Nephron progenitor cell (in vitro differentiated cells): ENCODE measurements at regions not wholly inside any gene's neighbourhood (a gene's known extent, or its start where the extent isn't known, plus 50 kb on each side); places are given as distances from the start of the nearest gene placed in this dataset.

Source experiments
- DNase-seq: peaks from one replicate; pipeline ENCODE4 v3.0.0; 2021
- H3K27ac Mint-ChIP-seq: 2 replicates; pipeline ENCODE4 v1.8.0; 2021; ENCODE audit warnings: mild to moderate bottlenecking, moderate library complexity, mixed read lengths
- H3K27me3 Mint-ChIP-seq: 2 replicates; pipeline ENCODE4 v1.8.0; 2021; ENCODE audit warnings: mild to moderate bottlenecking, low read depth, mixed read lengths; ENCODE audit not compliant: poor library complexity
- H3K36me3 Mint-ChIP-seq: 2 replicates; pipeline ENCODE4 v1.8.0; 2021; ENCODE audit warnings: low read depth, mixed read lengths
- H3K4me1 Mint-ChIP-seq: 2 replicates; pipeline ENCODE4 v1.8.0; 2021; ENCODE audit warnings: mixed read lengths
- H3K4me3 Mint-ChIP-seq: 2 replicates; pipeline ENCODE4 v1.8.0; 2021; ENCODE audit warnings: mild to moderate bottlenecking, moderate library complexity, mixed read lengths
- H3K9me3 Mint-ChIP-seq: 2 replicates; pipeline ENCODE4 v1.8.0; 2021; ENCODE audit warnings: mild to moderate bottlenecking, moderate library complexity, mixed read lengths
- TF ChIP-seq, protein P1 (sequence below): fragments of 200-600 bp; sonication (generic); IDR thresholded peaks from 2 replicates; pipeline ENCODE4 v1.5.0; 2021; ENCODE audit warnings: antibody characterized with exemption

DNA sequence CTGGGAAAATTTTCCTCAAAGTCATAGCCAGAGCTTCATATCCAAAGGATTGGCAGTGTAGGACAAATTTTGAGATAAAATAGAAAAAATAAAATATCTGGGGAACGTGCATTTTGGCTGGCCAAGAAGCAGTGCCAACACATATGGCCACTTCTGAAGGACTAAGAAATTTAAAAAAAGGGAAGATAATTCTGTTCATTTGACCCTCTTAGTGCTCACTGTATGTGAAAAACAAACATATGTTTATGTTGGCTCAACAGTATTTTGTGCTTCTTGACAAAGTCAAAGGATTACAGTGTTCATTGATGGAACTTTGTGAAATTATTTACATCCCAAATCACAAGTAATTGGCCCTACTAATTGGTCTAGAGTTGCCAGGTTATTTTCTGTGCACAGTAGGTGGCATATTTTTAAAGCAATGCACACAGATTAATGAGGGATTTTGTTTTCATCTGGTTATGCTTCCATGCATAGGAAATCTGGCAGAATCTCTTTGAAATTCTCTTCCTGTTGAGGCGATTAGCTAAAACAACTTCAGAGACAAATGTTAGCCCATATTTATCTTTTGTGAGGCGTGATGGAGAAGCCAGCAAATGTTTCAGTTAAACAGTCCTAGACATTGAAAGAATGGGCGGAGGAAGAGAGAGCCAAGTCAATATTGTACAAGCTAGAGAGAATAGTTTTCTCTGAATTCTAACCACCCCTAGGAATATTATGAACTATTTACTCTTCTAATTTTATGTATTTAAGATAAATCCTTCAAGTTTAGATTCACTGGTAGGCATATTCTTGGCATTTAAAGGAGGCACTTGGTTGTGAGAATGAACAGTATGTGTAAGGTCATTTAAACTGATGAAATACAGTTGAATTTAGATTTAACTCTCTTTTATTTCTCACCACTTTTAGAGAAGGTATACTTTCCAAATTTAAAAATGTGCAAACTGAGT is 237.7 kb upstream of the MBL2 start:
- TF ChIP-seq, protein P1, sequence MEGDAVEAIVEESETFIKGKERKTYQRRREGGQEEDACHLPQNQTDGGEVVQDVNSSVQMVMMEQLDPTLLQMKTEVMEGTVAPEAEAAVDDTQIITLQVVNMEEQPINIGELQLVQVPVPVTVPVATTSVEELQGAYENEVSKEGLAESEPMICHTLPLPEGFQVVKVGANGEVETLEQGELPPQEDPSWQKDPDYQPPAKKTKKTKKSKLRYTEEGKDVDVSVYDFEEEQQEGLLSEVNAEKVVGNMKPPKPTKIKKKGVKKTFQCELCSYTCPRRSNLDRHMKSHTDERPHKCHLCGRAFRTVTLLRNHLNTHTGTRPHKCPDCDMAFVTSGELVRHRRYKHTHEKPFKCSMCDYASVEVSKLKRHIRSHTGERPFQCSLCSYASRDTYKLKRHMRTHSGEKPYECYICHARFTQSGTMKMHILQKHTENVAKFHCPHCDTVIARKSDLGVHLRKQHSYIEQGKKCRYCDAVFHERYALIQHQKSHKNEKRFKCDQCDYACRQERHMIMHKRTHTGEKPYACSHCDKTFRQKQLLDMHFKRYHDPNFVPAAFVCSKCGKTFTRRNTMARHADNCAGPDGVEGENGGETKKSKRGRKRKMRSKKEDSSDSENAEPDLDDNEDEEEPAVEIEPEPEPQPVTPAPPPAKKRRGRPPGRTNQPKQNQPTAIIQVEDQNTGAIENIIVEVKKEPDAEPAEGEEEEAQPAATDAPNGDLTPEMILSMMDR, result no peak
- H3K27ac Mint-ChIP-seq, result peak overlapping the region; percentile 25

DNA sequence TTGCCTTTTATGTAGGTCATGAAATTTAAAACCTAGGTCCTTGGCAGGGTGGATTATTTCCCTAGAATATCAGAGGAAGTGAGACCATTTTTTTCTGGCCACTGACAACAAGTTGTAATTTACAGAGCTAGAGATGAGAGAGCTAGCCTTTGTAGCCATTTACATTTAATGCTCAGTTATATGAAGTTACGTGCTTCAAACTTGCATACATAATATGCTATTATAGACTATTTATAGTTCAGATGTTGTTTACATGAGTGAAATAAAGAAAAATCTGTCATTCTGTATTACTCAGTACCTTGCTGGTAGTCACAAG is 234.9 kb upstream of the MBL2 start:
- no peak overlapping the region for H3K4me3 Mint-ChIP-seq
- peak overlapping the region; percentile 93 for H3K27ac Mint-ChIP-seq
- H3K9me3 Mint-ChIP-seq, result peaks cover 12% of the 10 kb centered on the region
- peaks cover 3% of the 10 kb centered on the region for H3K27me3 Mint-ChIP-seq
- peaks cover 59% of the 10 kb centered on the region for H3K4me1 Mint-ChIP-seq
- no peak for DNase-seq
- H3K36me3 Mint-ChIP-seq, result peaks cover 39% of the 10 kb centered on the region
- TF ChIP-seq, protein P1, result no peak

More for the DNA sequence above, 237.7 kb upstream of the MBL2 start:
- peaks cover 41% of the 10 kb centered on the region for H3K4me1 Mint-ChIP-seq
- DNase-seq, result no peak
- peaks cover 3% of the 10 kb centered on the region for H3K27me3 Mint-ChIP-seq
- H3K36me3 Mint-ChIP-seq, result peaks cover 47% of the 10 kb centered on the region
- H3K4me3 Mint-ChIP-seq, result no peak overlapping the region
- peaks cover 12% of the 10 kb centered on the region for H3K9me3 Mint-ChIP-seq

DNA sequence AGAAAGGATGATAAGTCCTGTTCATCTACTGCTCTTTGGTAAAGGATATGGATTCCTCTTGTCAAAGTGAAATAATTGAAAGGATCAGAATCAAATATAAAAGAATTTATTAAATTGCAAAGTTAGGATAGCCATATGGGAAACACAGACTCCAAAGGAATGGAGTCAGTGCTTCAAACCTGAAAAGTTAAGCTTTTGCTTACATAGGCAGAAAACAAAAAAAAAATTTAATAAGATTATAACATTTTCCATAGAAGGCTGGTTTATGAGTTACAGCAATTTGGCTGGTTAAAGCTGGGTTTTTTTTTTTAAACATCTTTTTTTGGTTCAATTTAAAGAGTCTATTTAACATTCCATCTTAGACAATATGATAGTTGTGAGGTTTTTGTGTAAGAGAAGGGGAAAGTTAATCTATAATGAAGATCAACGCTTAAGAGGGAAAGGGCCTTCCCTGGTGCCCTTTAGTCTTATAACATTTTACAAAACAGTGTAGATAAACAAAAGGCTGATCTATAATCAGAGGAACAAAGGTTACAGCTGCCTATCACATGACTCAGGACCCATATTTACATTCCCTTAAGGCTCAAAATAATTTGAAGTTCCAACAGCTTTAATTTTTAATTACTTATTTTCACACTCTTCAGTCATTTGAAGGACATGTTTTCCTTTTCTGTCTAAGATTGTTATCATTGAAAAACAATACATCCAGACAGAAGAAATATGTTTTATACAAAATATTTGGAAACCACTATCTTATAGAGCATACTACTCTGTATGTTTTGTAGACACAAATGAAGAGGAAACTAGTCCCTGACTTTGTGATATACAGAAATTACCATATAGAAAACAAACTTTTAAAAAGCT is 234.3 kb upstream of the MBL2 start:
- Mint-ChIP-seq H3K9me3 (peaks cover 12% of the 10 kb centered on the region), H3K4me3 (no peak overlapping the region), H3K4me1 (peaks cover 59% of the 10 kb centered on the region), H3K36me3 (peaks cover 35% of the 10 kb centered on the region), H3K27ac (peak overlapping the region; percentile 93), H3K27me3 (peaks cover 3% of the 10 kb centered on the region)
- no peak for DNase-seq
- TF ChIP-seq, protein P1, result no peak

DNA sequence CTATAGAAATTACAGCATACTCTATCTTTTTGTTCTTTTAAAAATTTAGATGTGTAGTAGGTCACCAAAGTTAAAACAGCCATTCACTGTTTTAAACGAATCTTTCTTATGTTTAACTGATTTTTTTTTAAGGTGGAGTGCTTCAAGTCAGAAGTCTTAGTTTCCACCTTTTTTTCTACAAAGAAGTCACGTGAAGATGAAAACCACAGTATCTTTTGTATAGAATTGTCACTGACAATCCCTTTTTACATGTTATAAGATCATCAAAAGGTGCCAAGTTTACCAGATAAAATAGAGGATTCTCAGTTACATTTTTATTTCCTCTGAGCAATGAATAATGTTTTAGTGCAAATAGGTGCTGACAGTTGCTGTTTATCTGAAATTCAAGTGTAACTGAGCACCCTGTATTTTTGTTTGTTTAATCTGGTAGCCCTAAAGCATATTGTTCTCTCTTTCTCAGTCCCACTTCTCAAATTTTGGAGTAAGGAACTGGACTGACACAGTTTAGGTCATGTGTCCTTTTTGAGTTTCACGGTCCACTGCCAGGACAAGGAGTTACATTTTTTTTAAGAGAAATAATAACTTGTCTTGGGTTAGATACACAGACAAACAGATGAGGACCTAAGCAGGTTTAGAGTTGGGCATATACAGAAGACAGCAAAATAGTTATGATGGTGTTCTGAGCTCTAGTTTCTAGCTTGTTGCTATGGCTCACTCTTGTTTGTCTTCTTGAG is 233.2 kb upstream of the MBL2 start:
- peaks cover 3% of the 10 kb centered on the region for H3K27me3 Mint-ChIP-seq
- peak overlapping the region; percentile 97 for H3K27ac Mint-ChIP-seq
- H3K9me3 Mint-ChIP-seq, result peaks cover 12% of the 10 kb centered on the region
- no peak for DNase-seq
- H3K4me3 Mint-ChIP-seq, result no peak overlapping the region
- peaks cover 60% of the 10 kb centered on the region for H3K4me1 Mint-ChIP-seq
- H3K36me3 Mint-ChIP-seq, result peaks cover 33% of the 10 kb centered on the region
- TF ChIP-seq, protein P1, result no peak

DNA sequence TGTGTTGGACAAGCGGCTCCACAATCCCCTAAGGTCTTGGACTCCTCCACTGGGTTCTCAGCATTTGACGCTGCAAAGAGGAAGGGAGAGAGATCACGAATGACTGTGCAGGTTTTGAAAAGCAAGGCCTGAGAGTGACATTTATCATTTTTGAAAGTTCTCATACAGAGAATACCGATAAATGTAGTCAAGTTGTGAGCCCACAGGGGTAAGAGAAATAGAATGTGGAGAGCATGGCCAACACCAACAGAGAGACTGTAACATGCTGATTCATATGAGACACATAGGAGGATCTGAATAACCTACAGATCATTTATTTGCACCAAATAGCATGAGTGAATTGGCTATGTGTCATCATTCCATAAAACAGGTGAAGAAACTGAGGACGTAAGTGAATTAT is 230.5 kb upstream of the MBL2 start:
- no peak overlapping the region for H3K4me3 Mint-ChIP-seq
- peaks cover 58% of the 10 kb centered on the region for H3K4me1 Mint-ChIP-seq
- H3K27me3 Mint-ChIP-seq, result peaks cover under 1% of the 10 kb centered on the region
- peak overlapping the region; percentile 8 for H3K27ac Mint-ChIP-seq
- DNase-seq, result no peak
- peaks cover 7% of the 10 kb centered on the region for H3K9me3 Mint-ChIP-seq
- H3K36me3 Mint-ChIP-seq, result peaks cover 24% of the 10 kb centered on the region
- TF ChIP-seq, protein P1, result no peak
